H7 (cell line): ENCODE measurements at regions not wholly inside any gene's neighbourhood (a gene's known extent, or its start where the extent isn't known, plus 50 kb on each side); places are given as distances from the start of the nearest gene placed in this dataset.

Source experiments
- DNase-seq: peaks from one replicate; pipeline ENCODE4 v3.0.0; 2012
- H3K27me3 ChIP-seq: 2 replicates; pipeline ENCODE4 v1.6.0; 2011; ENCODE audit warnings: mild to moderate bottlenecking, low read length; ENCODE audit not compliant: control insufficient read depth, insufficient read depth
- H3K36me3 ChIP-seq: replicated peaks from 2 replicates; pipeline ENCODE4 v1.5.1; 2011; ENCODE audit warnings: low read length; ENCODE audit not compliant: control insufficient read depth, insufficient read depth
- H3K4me3 ChIP-seq: 2 replicates; pipeline ENCODE4 v1.5.1; 2011; ENCODE audit warnings: low read depth, mild to moderate bottlenecking, control low read depth, low read length, moderate library complexity; ENCODE audit not compliant: insufficient read depth

- Histone ChIP-seq H3K36me3 (no peaks in the 10 kb centered on the region), H3K4me3 (no peak overlapping the region), H3K27me3 (no peaks in the 10 kb centered on the region)
- no peak for DNase-seq
Measured at GRCh38 chr14:22012452-22012851, 338.8 kb upstream of the OR4E1 start.

DNA sequence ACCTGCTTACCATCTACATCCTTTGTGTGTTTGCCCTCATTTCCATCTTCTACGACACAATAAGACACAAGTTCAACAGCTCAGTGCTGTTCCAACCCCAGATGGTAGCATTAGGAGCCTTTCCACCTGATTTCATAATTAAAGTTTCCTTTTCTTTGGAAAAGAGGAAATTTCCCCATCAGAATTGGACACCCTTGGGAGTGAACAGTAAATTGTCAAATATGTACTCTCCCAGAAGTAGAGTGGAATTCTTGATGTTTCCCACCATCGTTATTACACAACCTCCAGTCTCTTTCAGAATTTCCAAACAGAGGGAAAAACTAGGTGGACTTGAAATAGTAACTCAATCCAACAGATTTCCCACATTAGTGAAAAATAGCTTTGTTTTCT is 337.6 kb upstream of the OR4E1 start:
- DNase-seq, result no peak
- Histone ChIP-seq H3K4me3 (no peak overlapping the region), H3K36me3 (no peaks in the 10 kb centered on the region), H3K27me3 (no peaks in the 10 kb centered on the region)

GRCh38 chr14:22010545-22011252 is 337.1 kb upstream of the OR4E1 start:
- no peak for DNase-seq
- Histone ChIP-seq H3K4me3 (no peak overlapping the region), H3K36me3 (no peaks in the 10 kb centered on the region), H3K27me3 (no peaks in the 10 kb centered on the region)

DNA sequence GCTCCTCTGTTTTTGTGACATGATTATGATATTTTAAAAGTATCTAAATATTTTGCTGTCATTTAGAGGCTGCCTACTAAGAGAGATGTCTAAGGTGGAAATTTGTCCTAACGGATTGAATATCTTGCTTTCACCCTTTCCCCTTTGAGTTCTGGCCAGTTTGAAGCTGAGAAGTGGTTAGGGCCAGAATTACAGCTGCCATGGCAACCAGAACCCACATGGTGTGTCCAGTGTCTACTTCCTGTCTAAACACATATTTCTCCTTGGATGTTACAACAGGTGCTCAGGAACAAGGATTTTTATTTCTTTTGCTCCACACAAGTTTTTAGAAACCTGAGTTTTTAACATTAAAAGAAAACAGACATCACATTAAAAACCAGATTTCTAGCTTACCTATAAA is 335.1 kb upstream of the OR4E1 start:
- no peaks in the 10 kb centered on the region for H3K27me3 ChIP-seq

GRCh38 chr14:22007784-22008412 is 334.3 kb upstream of the OR4E1 start:
- DNase-seq, result no peak
- Histone ChIP-seq H3K27me3 (no peaks in the 10 kb centered on the region), H3K4me3 (no peak overlapping the region), H3K36me3 (no peaks in the 10 kb centered on the region)

More for the DNA sequence above, 335.1 kb upstream of the OR4E1 start:
- DNase-seq, result no peak
- H3K36me3 ChIP-seq, result no peaks in the 10 kb centered on the region
- H3K4me3 ChIP-seq, result no peak overlapping the region

- DNase-seq, result no peak
- no peak overlapping the region for H3K4me3 ChIP-seq
Measured at GRCh38 chr14:22007363-22007762, 333.7 kb upstream of the OR4E1 start.

DNA sequence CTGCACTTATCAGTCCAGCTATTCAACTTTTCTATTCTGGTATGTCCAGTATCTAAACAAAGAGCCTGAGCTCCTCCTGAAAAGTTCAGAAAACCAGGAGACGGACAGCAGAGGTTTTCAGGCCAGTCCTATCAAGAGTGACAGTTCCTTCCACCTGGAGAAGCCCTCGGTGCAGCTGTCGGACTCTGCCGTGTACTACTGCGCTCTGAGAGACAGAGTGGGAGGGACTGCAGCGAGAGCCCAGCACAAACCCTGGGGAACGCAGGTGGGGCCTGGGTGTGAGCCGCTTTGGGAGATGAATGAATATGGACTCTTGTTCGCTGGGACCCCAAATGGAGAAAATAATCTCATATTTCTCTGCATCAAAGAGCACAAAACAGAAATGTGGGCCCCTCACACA is 329.8 kb upstream of the OR4E1 start:
- no peaks in the 10 kb centered on the region for H3K27me3 ChIP-seq

More at GRCh38 chr14:22007363-22007762, 333.7 kb upstream of the OR4E1 start:
- no peaks in the 10 kb centered on the region for H3K36me3 ChIP-seq
- no peaks in the 10 kb centered on the region for H3K27me3 ChIP-seq

DNA sequence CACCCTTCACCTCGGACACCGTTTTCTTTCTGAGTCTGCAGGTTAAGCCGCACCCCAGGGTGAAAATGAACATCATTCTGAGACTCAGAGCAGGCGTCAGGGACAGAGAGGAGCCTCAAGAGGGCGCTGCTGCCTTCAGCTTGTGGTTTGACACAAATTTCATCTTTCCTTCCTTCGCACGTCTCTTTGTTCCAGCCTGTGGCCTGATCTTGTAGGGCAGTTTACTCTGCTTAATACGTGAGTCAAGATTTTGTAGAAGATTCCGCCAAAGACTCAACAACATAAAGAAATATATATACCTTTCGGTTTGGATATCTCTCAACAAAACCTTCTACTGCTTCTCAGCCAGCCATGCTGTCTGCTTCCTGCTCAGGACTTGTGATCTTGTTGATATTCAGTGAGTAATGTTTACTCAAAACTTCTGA is 329.3 kb upstream of the OR4E1 start:
- no peak overlapping the region for H3K4me3 ChIP-seq
- no peaks in the 10 kb centered on the region for H3K36me3 ChIP-seq
- peak; percentile 46 for DNase-seq
- H3K27me3 ChIP-seq, result no peaks in the 10 kb centered on the region

More for the DNA sequence above, 329.8 kb upstream of the OR4E1 start:
- no peak for DNase-seq
- no peaks in the 10 kb centered on the region for H3K36me3 ChIP-seq
- no peak overlapping the region for H3K4me3 ChIP-seq

DNA sequence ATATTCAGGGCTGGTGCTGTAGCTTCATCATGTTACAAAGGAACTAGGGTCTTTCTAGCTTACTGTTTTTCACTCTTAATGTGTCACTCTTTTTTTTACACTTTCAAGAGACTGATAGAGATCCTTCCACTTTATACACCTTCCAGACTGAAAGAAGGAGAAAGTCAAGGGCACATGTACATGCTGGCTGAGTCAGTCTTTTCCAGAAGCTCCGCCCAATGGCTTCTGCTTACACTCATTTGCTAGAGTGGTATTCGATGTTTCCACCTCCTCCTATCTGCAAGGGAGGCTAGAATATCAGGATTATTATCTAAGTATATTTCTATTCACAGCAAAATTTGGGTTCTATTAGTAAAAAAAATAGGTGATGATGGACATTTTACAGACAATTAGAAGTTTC is 325.8 kb upstream of the OR4E1 start:
- Histone ChIP-seq H3K36me3 (no peaks in the 10 kb centered on the region), H3K27me3 (no peaks in the 10 kb centered on the region), H3K4me3 (no peak overlapping the region)
- no peak for DNase-seq

DNA sequence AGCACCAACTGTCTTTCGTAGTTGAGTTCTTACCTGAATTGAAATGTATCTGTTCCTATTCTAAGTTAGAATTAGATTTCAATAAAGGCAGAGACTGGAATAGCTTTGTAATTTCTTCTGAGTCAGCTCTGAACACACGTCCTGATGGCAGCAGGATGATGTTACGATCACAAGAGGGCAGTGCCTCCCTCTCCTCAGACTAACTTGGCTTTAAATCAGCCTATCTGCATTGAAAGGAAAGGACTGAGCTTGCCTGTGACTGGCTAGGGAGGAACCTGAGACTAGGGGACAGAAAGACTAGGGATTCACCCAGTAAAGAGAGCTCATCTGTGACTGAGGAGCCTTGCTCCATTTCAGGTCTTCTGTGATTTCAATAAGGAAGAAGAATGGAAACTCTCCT is 323.7 kb upstream of the OR4E1 start:
- Histone ChIP-seq H3K4me3 (no peak overlapping the region), H3K36me3 (no peaks in the 10 kb centered on the region), H3K27me3 (no peaks in the 10 kb centered on the region)
- DNase-seq, result peak; percentile 57

GRCh38 chr14:21995332-21995731 is 321.7 kb upstream of the OR4E1 start:
- Histone ChIP-seq H3K4me3 (no peak overlapping the region), H3K27me3 (no peaks in the 10 kb centered on the region; the same call in 1 of the 2 replicates), H3K36me3 (no peaks in the 10 kb centered on the region)
- no peak for DNase-seq

DNA sequence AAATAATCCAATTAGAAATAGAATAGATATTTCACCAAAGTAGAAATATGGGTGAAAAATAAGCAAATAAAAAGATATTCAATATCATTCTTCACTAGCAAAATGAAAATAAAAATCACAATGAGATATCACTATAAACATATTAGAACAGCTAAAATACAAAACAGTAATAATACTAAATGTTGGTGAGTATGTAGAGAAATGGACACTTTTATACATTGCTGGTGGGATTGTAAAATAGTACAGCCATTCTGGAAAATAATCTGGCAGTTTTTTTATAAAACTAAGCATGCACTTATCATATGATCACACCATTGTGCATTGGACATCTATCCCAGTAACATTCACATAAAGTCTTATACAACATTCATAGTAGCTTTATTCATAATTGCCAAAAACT is 320.2 kb upstream of the OR4E1 start:
- no peaks in the 10 kb centered on the region; the same call in 1 of the 2 replicates for H3K27me3 ChIP-seq

GRCh38 chr14:21993070-21993469 is 319.5 kb upstream of the OR4E1 start:
- DNase-seq, result no peak
- no peaks in the 10 kb centered on the region; the same call in 1 of the 2 replicates for H3K27me3 ChIP-seq
- no peaks in the 10 kb centered on the region for H3K36me3 ChIP-seq
- H3K4me3 ChIP-seq, result no peak overlapping the region

More for the DNA sequence above, 320.2 kb upstream of the OR4E1 start:
- no peak for DNase-seq
- H3K36me3 ChIP-seq, result no peaks in the 10 kb centered on the region
- no peak overlapping the region for H3K4me3 ChIP-seq

- Histone ChIP-seq H3K36me3 (no peaks in the 10 kb centered on the region), H3K4me3 (no peak overlapping the region), H3K27me3 (no peaks in the 10 kb centered on the region; the same call in 1 of the 2 replicates)
- DNase-seq, result no peak
Measured at GRCh38 chr14:21991130-21991529, 317.5 kb upstream of the OR4E1 start.

DNA sequence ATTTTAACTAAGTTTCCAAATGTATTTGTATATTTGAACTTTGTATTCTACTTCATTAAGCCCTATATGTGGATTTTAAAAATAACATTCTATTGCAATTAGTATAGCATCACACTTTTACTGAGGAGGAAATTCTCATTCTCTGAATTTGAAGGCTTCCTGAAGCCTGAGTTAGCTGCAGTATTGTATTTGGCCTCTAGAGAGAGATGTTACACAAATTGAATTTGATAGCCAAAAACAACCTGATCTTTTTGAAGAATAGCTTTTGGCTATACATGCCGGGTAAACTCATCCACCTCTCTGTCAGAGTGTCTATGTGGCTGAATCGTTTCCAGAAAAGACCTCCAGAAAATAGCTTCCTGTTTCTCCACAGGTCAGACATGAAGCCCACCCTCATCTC is 316.5 kb upstream of the OR4E1 start:
- no peaks in the 10 kb centered on the region for H3K36me3 ChIP-seq
- H3K4me3 ChIP-seq, result no peak overlapping the region
- no peaks in the 10 kb centered on the region; the same call in 1 of the 2 replicates for H3K27me3 ChIP-seq
- no peak for DNase-seq
